Activated naive CD8-positive, alpha-beta T cell treated with anti-CD3 and anti-CD28 coated beads, Interleukin-2, amount 50 U/mL, for 24 hours (primary cell): ENCODE measurements at regions not wholly inside any gene's neighbourhood (a gene's known extent, or its start where the extent isn't known, plus 50 kb on each side); places are given as distances from the start of the nearest gene placed in this dataset.
"Not testable (repeated sequence)": the region's sequence is repeated elsewhere in the genome, so short reads cannot be mapped to it uniquely, and the experiment has no call there.

Source experiments
- ATAC-seq: fragments of 150-1000 bp; cut with Tn5 transposase; one replicate; pipeline ENCODE4 v1.10.0; 2021
- DNase-seq: peaks from one replicate; pipeline ENCODE4 v3.0.0; 2021
- H3K27ac Mint-ChIP-seq: one replicate; pipeline ENCODE4 v1.8.0; 2021; ENCODE audit warnings: mild to moderate bottlenecking, mixed read lengths
- H3K27me3 Mint-ChIP-seq: one replicate; pipeline ENCODE4 v1.8.0; 2021; ENCODE audit warnings: mixed read lengths
- H3K36me3 Mint-ChIP-seq: one replicate; pipeline ENCODE4 v1.8.0; 2021; ENCODE audit warnings: low read depth, mixed read lengths
- H3K4me1 Mint-ChIP-seq: one replicate; pipeline ENCODE4 v1.8.0; 2021; ENCODE audit warnings: mixed read lengths
- H3K4me3 Mint-ChIP-seq: one replicate; pipeline ENCODE4 v1.8.0; 2021; ENCODE audit warnings: mild to moderate bottlenecking, moderate library complexity, mixed read lengths
- H3K9me3 Mint-ChIP-seq: one replicate; pipeline ENCODE4 v1.8.0; 2021; ENCODE audit warnings: mixed read lengths

GRCh38 chr1:148357037-148357436 is 126.1 kb downstream of the PPIAL4G start:
- no peak overlapping the region for H3K4me3 Mint-ChIP-seq
- H3K4me1 Mint-ChIP-seq = peaks cover 21% of the 10 kb centered on the region
- H3K27ac Mint-ChIP-seq = no peak overlapping the region
- H3K36me3 Mint-ChIP-seq = no peaks in the 10 kb centered on the region
- DNase-seq (no peak), ATAC-seq (no peak)
- H3K27me3 Mint-ChIP-seq = peaks cover 25% of the 10 kb centered on the region
- H3K9me3 Mint-ChIP-seq = no peaks in the 10 kb centered on the region

GRCh38 chr1:148355976-148356375 is 127.1 kb downstream of the PPIAL4G start:
- ATAC-seq = no peak
- Mint-ChIP-seq H3K4me1 (peaks cover 12% of the 10 kb centered on the region), H3K27me3 (peaks cover 27% of the 10 kb centered on the region), H3K27ac (no peak overlapping the region), H3K36me3 (no peaks in the 10 kb centered on the region), H3K4me3 (no peak overlapping the region), H3K9me3 (no peaks in the 10 kb centered on the region)
- DNase-seq = no peak

GRCh38 chr1:148354913-148355308 is 128.2 kb downstream of the PPIAL4G start:
- no peak overlapping the region for H3K4me3 Mint-ChIP-seq
- peaks cover 34% of the 10 kb centered on the region for H3K27me3 Mint-ChIP-seq
- DNase-seq = no peak
- ATAC-seq = no peak
- H3K36me3 Mint-ChIP-seq = no peaks in the 10 kb centered on the region
- H3K4me1 Mint-ChIP-seq = peaks cover 10% of the 10 kb centered on the region
- H3K27ac Mint-ChIP-seq = no peak overlapping the region
- H3K9me3 Mint-ChIP-seq = no peaks in the 10 kb centered on the region

GRCh38 chr1:148354284-148354912 is 128.7 kb downstream of the PPIAL4G start:
- H3K9me3 Mint-ChIP-seq = no peaks in the 10 kb centered on the region
- H3K27me3 Mint-ChIP-seq = peaks cover 36% of the 10 kb centered on the region
- no peak for ATAC-seq
- no peak overlapping the region for H3K27ac Mint-ChIP-seq
- no peaks in the 10 kb centered on the region for H3K36me3 Mint-ChIP-seq
- peaks cover 10% of the 10 kb centered on the region for H3K4me1 Mint-ChIP-seq
- no peak overlapping the region for H3K4me3 Mint-ChIP-seq
- no peak for DNase-seq

DNA sequence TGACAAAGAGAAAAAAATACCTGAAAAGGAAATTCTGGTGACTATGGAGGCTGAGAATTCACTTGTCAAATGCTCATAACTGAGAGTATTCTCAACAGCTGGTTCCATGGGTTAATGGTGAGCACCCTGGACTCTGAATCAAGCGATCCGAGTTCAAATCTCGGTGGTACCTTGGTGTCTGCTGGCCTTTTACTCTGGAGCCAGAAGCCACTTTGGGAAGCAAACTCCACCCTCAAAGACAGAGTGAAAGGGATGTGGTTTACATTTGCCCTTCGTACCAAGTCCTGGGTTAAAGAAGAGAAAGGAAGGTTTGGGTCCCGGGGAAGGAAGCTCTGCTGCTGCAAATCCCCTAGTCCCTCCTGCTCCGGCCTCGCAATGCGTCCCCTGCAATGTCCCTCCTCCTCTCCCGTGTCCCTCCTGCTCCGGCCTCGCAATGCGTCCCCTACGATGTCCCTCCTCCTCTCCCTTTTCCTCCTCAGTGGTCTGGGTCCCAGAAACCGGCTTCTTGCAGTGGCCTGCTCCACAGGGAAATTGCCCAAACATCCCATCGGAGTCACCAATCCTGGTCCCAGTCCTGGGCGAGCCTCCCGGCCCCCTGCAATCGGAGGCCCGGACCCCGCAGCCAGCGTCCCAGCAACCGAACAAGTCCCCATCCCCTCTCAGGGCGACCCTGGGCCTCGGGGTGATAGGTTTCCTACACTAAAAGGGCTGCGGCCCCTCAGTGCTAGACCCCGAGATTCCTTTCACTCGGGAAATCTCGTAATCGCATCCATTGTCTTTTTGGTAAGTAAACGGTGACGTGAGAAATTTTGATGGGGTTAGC is 129.4 kb downstream of the PPIAL4G start:
- H3K9me3 Mint-ChIP-seq = no peaks in the 10 kb centered on the region
- H3K27ac Mint-ChIP-seq = peak overlapping the region; percentile 41
- no peak overlapping the region for H3K4me3 Mint-ChIP-seq
- DNase-seq = peak; percentile 52
- no peaks in the 10 kb centered on the region for H3K36me3 Mint-ChIP-seq
- peaks cover 39% of the 10 kb centered on the region for H3K27me3 Mint-ChIP-seq
- ATAC-seq = peak; percentile 95
- peaks cover 10% of the 10 kb centered on the region for H3K4me1 Mint-ChIP-seq

- Mint-ChIP-seq H3K4me3 (no peak overlapping the region), H3K27me3 (peaks cover 40% of the 10 kb centered on the region), H3K9me3 (no peaks in the 10 kb centered on the region), H3K36me3 (no peaks in the 10 kb centered on the region), H3K27ac (no peak overlapping the region), H3K4me1 (peaks cover 10% of the 10 kb centered on the region)
- no peak for DNase-seq
- ATAC-seq = no peak
These were observed 130.5 kb downstream of the PPIAL4G start for GRCh38 chr1:148352470-148353053.

- H3K4me1 Mint-ChIP-seq = peaks cover 3% of the 10 kb centered on the region
- H3K9me3 Mint-ChIP-seq = no peaks in the 10 kb centered on the region
- H3K4me3 Mint-ChIP-seq = no peak overlapping the region
- H3K27ac Mint-ChIP-seq = no peak overlapping the region
- ATAC-seq (no peak), DNase-seq (no peak)
- H3K36me3 Mint-ChIP-seq = no peaks in the 10 kb centered on the region
- peaks cover 30% of the 10 kb centered on the region for H3K27me3 Mint-ChIP-seq
These were observed 135.3 kb downstream of the PPIAL4G start for GRCh38 chr1:148347781-148348180.

DNA sequence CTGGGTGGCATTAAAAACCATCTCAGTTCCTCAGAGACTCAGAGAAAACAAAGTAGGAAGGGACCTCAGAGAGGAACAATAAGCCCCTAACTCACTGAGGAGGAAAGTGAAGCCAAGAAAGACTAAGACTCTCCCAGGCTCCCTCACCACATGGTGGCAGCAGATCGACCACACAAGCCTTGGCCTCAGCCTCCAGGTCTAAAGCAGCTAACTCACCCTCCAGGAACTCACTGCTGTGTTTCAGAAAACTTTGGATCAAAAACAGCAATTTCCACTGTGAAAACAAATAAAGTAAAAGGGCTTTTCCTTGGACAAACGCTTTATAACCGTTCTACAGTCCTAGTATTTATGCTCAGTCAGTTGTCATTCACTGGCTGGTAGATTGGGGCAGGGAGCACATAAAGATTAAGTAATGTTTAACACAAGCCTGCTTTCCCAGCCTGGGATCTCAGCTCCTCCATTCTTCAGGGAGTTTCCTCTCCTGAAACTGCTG is 137.4 kb downstream of the PPIAL4G start:
- peaks cover 22% of the 10 kb centered on the region for H3K27me3 Mint-ChIP-seq
- H3K4me3 Mint-ChIP-seq, ATAC-seq, DNase-seq, H3K36me3 Mint-ChIP-seq, H3K27ac Mint-ChIP-seq, H3K9me3 Mint-ChIP-seq, H3K4me1 Mint-ChIP-seq: not testable (repeated sequence)

GRCh38 chr1:148344651-148345050 is 138.5 kb downstream of the PPIAL4G start:
- H3K4me1 Mint-ChIP-seq, DNase-seq, H3K4me3 Mint-ChIP-seq, H3K9me3 Mint-ChIP-seq, H3K27ac Mint-ChIP-seq, H3K36me3 Mint-ChIP-seq, ATAC-seq: not testable (repeated sequence)
- H3K27me3 Mint-ChIP-seq = peaks cover 15% of the 10 kb centered on the region

GRCh38 chr1:148341729-148342128 is 141.4 kb downstream of the PPIAL4G start:
- H3K27me3 Mint-ChIP-seq, DNase-seq, H3K36me3 Mint-ChIP-seq, H3K27ac Mint-ChIP-seq, H3K4me3 Mint-ChIP-seq, H3K9me3 Mint-ChIP-seq, H3K4me1 Mint-ChIP-seq, ATAC-seq: not testable (repeated sequence)

DNA sequence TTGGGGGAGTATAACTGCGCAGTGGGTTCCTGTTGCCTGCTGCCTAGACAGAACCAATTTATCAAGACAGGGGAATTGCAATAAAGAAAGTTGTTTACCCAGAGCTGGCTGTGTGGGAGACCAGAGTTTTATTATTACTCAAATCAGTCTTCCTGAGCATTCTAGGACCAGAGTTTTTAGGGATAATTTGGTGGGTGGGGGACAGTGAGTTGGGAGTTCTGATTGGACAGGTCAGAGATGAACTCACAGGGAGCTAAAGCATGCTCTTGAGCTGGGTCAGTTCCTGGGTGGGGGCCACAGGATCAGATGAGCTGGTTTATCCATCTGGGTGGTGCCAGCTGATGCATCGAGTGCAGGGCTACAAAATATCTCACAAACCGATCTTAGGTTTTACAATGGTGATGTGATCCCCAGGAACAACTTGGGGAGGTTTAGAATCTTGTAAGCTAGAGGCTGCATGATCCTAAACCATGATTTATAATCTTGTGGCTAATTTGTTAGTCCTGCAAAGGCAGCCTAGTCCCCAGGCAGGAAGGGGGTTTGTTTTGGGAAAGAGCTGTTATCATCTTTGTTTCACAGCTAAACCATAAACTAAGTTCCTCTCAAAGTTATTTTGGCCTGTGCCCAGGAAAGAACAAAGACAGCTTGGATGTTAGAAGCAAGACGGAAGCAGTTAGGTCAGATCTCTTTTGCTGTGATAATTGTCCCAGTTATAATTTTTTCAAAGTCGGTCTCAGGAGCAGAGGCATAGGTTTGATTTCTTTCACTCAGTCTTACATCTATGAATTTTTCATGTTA is 146.8 kb downstream of the PPIAL4G start:
- not testable (repeated sequence) for ATAC-seq, DNase-seq, H3K36me3 Mint-ChIP-seq, H3K4me3 Mint-ChIP-seq, H3K27me3 Mint-ChIP-seq, H3K9me3 Mint-ChIP-seq
- Mint-ChIP-seq H3K27ac (peak overlapping the region; percentile 100), H3K4me1 (peaks cover 31% of the 10 kb centered on the region)

DNA sequence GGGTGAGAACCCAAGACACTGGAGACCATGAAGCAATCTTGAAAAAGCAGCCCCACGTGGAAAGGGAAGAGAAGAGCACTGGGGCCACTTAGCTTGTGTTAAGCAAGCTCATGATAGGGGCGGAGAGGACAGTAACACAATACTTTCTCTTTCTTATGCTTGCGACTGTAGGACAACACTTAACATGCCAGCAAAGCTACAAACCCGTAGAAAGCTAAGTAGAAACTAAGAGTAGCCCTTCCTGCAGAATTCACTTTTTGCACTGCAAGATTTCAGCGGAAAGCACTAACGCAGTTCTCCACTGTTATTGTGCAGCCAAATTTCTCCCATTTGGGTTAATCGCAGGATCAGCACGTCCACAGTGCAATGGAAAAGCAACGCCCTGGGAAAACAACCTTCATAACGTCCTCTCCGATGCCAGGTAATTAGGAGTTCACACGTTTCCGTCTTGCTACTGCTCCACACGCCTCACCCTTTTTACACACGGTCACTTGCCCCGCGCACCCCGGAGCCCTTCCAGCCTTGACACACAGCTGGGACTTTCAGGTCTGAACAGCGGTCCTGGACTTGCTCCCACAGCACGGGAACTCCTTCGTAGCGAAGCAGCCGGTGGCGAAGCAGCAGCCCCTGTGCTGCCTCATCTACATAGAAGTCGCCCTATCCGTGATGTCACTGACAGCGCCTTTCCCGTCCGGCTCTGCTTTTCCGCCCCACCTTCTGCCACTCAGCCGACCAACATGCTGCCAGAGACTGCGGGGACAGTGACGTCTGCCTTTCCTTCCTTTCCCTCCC is 148.6 kb downstream of the PPIAL4G start:
- Mint-ChIP-seq H3K36me3 (no peaks in the 10 kb centered on the region), H3K4me1 (peaks cover 31% of the 10 kb centered on the region), H3K4me3 (peak overlapping the region; percentile 85), H3K27me3 (peaks cover 7% of the 10 kb centered on the region), H3K27ac (peak overlapping the region; percentile 100), H3K9me3 (no peaks in the 10 kb centered on the region)
- ATAC-seq (peak; percentile 91), DNase-seq (peak; percentile 82)

GRCh38 chr1:148333875-148334338 is 149.2 kb downstream of the PPIAL4G start:
- peak; percentile 0 for ATAC-seq
- no peak for DNase-seq
- peaks cover 34% of the 10 kb centered on the region for H3K4me1 Mint-ChIP-seq
- H3K36me3 Mint-ChIP-seq = no peaks in the 10 kb centered on the region
- H3K27me3 Mint-ChIP-seq = peaks cover 11% of the 10 kb centered on the region
- peak overlapping the region; percentile 85 for H3K4me3 Mint-ChIP-seq
- H3K9me3 Mint-ChIP-seq = no peaks in the 10 kb centered on the region
- H3K27ac Mint-ChIP-seq = peak overlapping the region; percentile 100
